ENCODE measurements at regions not wholly inside any gene's neighbourhood (a gene's known extent, or its start where the extent isn't known, plus 50 kb on each side); places are given as distances from the start of the nearest gene placed in this dataset.

GRCh38 chr16:54412037-54412436, 125.5 kb upstream of the IRX3 start:
- TF ChIP-seq POLR2A (IDR thresholded peaks at IDR 0.05) (no peak), CTCF (IDR thresholded peaks at IDR 0.05) (no peak)
